ENCODE measurements at regions not wholly inside any gene's neighbourhood (a gene's known extent, or its start where the extent isn't known, plus 50 kb on each side); places are given as distances from the start of the nearest gene placed in this dataset.

GRCh38 chr21:35779167-35779566 lies 281.2 kb downstream of the SETD4 start (continued):
- TF ChIP-seq REST (IDR thresholded peaks at IDR 0.05) (no peak), ZC3H11A (IDR thresholded peaks at IDR 0.05) (no peak), MYC (IDR thresholded peaks at IDR 0.05; ENCODE audit: borderline replicate concordance, low read length) (no peak), CEBPB (IDR thresholded peaks at IDR 0.05) (no peak), HOXA7 (CRISPR knock-in tag; IDR thresholded peaks at IDR 0.05) (no peak), PHF8 (IDR thresholded peaks at IDR 0.05; ENCODE audit: borderline replicate concordance, low read depth) (no peak), FOSB (CRISPR knock-in tag; IDR thresholded peaks at IDR 0.05) (no peak), EHF (CRISPR knock-in tag; IDR thresholded peaks at IDR 0.05) (no peak)

GRCh38 chr21:35777081-35777480 lies 283.2 kb downstream of the SETD4 start:
- FAIRE-seq: no peak
- 36% methylated on average over 2 of the region's 2 CpGs for WGBS (ENCODE audit: missing lambda C conversion rate)
- CTCF ChIA-PET: interaction anchor here (0.6 kb wide), 1 partner anchor 209 kb away, joined by 3 read pairs; no protein-coding TSS in a partner anchor

DNA sequence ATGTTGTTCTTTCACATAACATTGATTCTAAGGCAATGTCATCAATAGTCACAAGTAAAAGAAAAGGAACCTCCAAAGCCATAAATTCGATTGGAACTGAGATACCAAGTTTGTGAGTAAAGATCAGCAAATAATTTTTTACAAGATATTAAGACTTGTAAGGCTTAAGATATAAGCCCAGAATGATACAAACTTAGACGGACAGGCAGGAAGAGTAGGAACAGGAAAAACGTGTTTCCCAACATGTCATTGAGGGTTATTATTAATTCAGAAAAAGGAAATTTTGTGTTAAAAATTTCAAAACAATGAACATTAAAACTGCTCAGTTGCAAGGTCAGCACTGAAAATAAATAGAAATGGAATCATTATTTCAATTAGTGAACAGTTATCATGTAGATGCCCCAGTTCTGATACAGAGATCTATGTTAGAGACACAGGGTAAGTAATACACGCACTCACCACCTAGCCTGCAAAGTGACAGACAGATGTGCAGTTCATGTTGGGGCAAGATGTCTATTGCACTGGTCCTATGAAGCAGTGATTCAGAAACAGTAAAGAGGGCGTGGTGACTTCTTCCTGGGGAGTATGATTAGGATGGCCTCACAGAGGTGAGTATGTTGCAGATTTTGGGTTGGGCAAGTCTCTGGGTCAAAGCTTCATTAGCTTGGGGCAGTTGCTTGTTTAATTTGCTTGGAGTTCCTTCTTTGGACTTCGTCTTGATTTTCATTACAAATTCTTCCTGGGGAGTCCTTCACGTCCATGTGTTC lies 284.4 kb downstream of the SETD4 start:
- TF ChIP-seq PHF8 (IDR thresholded peaks at IDR 0.05; ENCODE audit: borderline replicate concordance, low read depth) (no peak), JUNB (IDR thresholded peaks at IDR 0.05) (no peak), NFE2L2 (conservative IDR thresholded peaks at IDR 0.05; ENCODE audit: low read length) (no peak), RARB (CRISPR knock-in tag; IDR thresholded peaks at IDR 0.05) (no peak), HOXB5 (CRISPR knock-in tag; IDR thresholded peaks at IDR 0.05) (no peak), CHD4 (IDR thresholded peaks at IDR 0.05; ENCODE audit: borderline replicate concordance) (no peak), KDM1A (IDR thresholded peaks at IDR 0.05; ENCODE audit: low read depth) (no peak), EHMT2 (IDR thresholded peaks at IDR 0.05; ENCODE audit: low read depth) (no peak), CBX8 (IDR thresholded peaks at IDR 0.05) (no peak), HOXB13 (CRISPR knock-in tag; IDR thresholded peaks at IDR 0.05; ENCODE audit: low read depth) (no peak), NPAS2 (CRISPR knock-in tag; IDR thresholded peaks at IDR 0.05; ENCODE audit: borderline replicate concordance) (no peak), RFX5 (IDR thresholded peaks at IDR 0.05) (no peak), KDM5A (IDR thresholded peaks at IDR 0.05) (no peak)
- TF ChIP-seq, protein P1, sequence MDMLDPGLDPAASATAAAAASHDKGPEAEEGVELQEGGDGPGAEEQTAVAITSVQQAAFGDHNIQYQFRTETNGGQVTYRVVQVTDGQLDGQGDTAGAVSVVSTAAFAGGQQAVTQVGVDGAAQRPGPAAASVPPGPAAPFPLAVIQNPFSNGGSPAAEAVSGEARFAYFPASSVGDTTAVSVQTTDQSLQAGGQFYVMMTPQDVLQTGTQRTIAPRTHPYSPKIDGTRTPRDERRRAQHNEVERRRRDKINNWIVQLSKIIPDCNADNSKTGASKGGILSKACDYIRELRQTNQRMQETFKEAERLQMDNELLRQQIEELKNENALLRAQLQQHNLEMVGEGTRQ (IDR thresholded peaks at IDR 0.05): no peak
- TF ChIP-seq, protein P2, sequence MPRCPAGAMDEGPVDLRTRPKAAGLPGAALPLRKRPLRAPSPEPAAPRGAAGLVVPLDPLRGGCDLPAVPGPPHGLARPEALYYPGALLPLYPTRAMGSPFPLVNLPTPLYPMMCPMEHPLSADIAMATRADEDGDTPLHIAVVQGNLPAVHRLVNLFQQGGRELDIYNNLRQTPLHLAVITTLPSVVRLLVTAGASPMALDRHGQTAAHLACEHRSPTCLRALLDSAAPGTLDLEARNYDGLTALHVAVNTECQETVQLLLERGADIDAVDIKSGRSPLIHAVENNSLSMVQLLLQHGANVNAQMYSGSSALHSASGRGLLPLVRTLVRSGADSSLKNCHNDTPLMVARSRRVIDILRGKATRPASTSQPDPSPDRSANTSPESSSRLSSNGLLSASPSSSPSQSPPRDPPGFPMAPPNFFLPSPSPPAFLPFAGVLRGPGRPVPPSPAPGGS (IDR thresholded peaks at IDR 0.05): no peak
- Histone ChIP-seq H3K4me2 (no peak overlapping the region), H3K4me1 (no peaks in the 10 kb centered on the region), H3K27ac (no peak overlapping the region), H3K9me3 (no peaks in the 10 kb centered on the region), H3K4me3 (no peak overlapping the region)
- DNase-seq (ENCODE audit: low read depth in 1 of 2, low spot score in 1 of 2) (no peak), ATAC-seq (no peak), FAIRE-seq (no peak)
- ChIA-PET CTCF (no interaction called here), POLR2A (no interaction called here)
- WGBS (ENCODE audit: missing lambda C conversion rate): 12% methylated on average over 7 of the region's 7 CpGs

More at GRCh38 chr21:35777081-35777480, 283.2 kb downstream of the SETD4 start:
- DNase-seq (ENCODE audit: low read depth in 1 of 2, low spot score in 1 of 2): no peak
- no peak overlapping the region for H3K4me3 ChIP-seq
- H3K27ac ChIP-seq: no peak overlapping the region
- ATAC-seq: no peak
- no peaks in the 10 kb centered on the region for H3K4me1 ChIP-seq
- POLR2A ChIA-PET: no interaction called here
- no peak overlapping the region for H3K4me2 ChIP-seq
- TF ChIP-seq JUNB (IDR thresholded peaks at IDR 0.05) (no peak), HOXB13 (CRISPR knock-in tag; IDR thresholded peaks at IDR 0.05; ENCODE audit: low read depth) (no peak), MAFK (IDR thresholded peaks at IDR 0.05; ENCODE audit: partially characterized antibody) (no peak), ATOH8 (CRISPR knock-in tag; IDR thresholded peaks at IDR 0.05; ENCODE audit: low read depth) (no peak), HDAC2 (IDR thresholded peaks at IDR 0.05) (no peak), MAZ (IDR thresholded peaks at IDR 0.05; ENCODE audit: borderline replicate concordance, low read depth, low read length) (no peak), RCOR1 (IDR thresholded peaks at IDR 0.05; ENCODE audit: low read depth, low read length) (no peak), SREBF2 (IDR thresholded peaks at IDR 0.05) (no peak), FOSB (CRISPR knock-in tag; IDR thresholded peaks at IDR 0.05) (no peak), FOXS1 (CRISPR knock-in tag; IDR thresholded peaks at IDR 0.05) (no peak)
- TF ChIP-seq, protein P1 (IDR thresholded peaks at IDR 0.05): no peak
- H3K9me3 ChIP-seq: no peaks in the 10 kb centered on the region

Data from A549 (cell line).